Activated naive CD4-positive, alpha-beta T cell treated with anti-CD3 and anti-CD28 coated beads, Interleukin-2, amount 10 ng/mL, durations not matched to agents 7 days and 5 days (primary cell): ENCODE measurements at regions not wholly inside any gene's neighbourhood (a gene's known extent, or its start where the extent isn't known, plus 50 kb on each side); places are given as distances from the start of the nearest gene placed in this dataset.

Experiments
- CTCF ChIA-PET: fragments of 350-600 bp; sonication (Branson Sonifier 250); formaldehyde crosslinking; loops from one replicate; lab custom pipeline; 2021; ENCODE audit warnings: antibody characterized with exemption; lab: Charles Lee
- DNase-seq: peaks from one replicate; pipeline ENCODE4 v3.0.0-alpha.2; 2020
- H3K27ac Mint-ChIP-seq: one replicate; pipeline ENCODE4 v1.8.0; 2021; ENCODE audit warnings: mild to moderate bottlenecking, moderate library complexity, mixed read lengths
- H3K27me3 Mint-ChIP-seq: one replicate; pipeline ENCODE4 v1.8.0; 2021; ENCODE audit warnings: mild to moderate bottlenecking, mixed read lengths
- H3K36me3 Mint-ChIP-seq: one replicate; pipeline ENCODE4 v1.8.0; 2021; ENCODE audit warnings: mixed read lengths
- H3K4me1 Mint-ChIP-seq: one replicate; pipeline ENCODE4 v1.8.0; 2021; ENCODE audit warnings: mixed read lengths
- H3K4me3 Mint-ChIP-seq: one replicate; pipeline ENCODE4 v1.8.0; 2021; ENCODE audit warnings: mild to moderate bottlenecking, moderate library complexity, mixed read lengths
- H3K9me3 Mint-ChIP-seq: one replicate; pipeline ENCODE4 v1.8.0; 2021; ENCODE audit warnings: mixed read lengths

DNA sequence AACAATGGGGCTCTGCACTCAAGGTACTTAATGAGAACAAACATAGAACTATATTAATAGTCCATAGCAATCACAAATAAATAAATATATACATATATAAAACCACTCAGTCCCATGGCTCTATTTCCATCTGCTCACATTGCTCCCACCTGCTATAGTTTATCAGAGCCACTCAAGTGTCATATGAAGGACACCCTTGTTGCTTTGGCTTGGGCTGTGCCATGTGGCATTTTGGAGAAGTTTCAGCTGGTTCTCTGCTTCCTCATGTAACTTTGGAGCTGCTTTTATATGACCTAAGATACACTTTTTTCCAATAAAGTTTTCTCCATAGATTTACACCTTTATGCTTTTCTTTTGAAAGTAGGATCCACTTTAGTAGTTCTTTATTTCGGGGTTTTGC lies 126.4 kb downstream of the KCNJ2 start:
- Mint-ChIP-seq H3K4me3 (no peak overlapping the region), H3K27me3 (no peaks in the 10 kb centered on the region), H3K27ac (no peak overlapping the region), H3K4me1 (no peaks in the 10 kb centered on the region), H3K9me3 (peaks cover 9% of the 10 kb centered on the region), H3K36me3 (no peaks in the 10 kb centered on the region)
- no peak for DNase-seq
- CTCF ChIA-PET: no interaction called here

DNA sequence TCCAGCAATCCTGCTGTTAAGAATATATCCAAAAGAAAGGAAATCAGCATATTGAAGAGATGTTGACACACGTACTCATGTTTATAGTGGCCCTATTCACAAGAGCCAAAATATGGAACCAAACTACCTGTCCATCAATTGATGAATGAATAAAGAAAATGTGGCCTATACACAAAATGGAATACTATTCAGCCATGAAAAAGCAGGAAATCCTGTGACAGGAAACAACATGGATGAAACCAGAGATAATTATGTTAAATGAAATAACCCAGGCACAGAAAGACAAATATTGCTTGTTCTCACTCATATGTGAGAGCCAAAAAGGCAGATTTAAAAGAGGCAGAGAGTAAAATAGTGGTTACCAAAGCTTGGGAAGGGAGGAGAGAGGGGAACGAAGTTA lies 127.1 kb downstream of the KCNJ2 start:
- no peak overlapping the region for H3K4me3 Mint-ChIP-seq
- no peaks in the 10 kb centered on the region for H3K36me3 Mint-ChIP-seq
- DNase-seq: no peak
- H3K27me3 Mint-ChIP-seq: no peaks in the 10 kb centered on the region
- H3K27ac Mint-ChIP-seq: no peak overlapping the region
- peaks cover 9% of the 10 kb centered on the region for H3K9me3 Mint-ChIP-seq
- H3K4me1 Mint-ChIP-seq: no peaks in the 10 kb centered on the region
- CTCF ChIA-PET: no interaction called here

DNA sequence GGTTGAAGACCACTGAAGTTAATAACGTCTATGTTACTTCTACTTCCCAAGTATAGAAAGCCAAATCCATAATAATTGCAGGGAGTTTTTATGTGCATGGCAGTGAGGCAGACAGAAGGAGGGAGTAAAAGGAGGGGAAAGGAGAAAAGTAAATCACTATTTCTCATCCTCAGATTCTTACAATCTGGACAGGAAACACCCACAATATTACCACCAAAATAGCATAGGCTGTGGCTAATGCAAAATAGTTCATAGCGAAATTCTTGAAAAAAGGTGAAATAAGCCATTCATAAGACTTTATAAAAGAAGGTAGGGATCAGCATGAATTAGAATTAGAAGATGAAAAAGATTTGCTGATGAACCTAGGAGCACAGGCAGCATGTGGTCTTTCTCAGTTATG lies 128.1 kb downstream of the KCNJ2 start:
- Mint-ChIP-seq H3K27ac (no peak overlapping the region), H3K9me3 (peaks cover 9% of the 10 kb centered on the region), H3K4me1 (no peaks in the 10 kb centered on the region), H3K4me3 (no peak overlapping the region), H3K27me3 (no peaks in the 10 kb centered on the region), H3K36me3 (no peaks in the 10 kb centered on the region)
- CTCF ChIA-PET: no interaction called here
- no peak for DNase-seq

DNA sequence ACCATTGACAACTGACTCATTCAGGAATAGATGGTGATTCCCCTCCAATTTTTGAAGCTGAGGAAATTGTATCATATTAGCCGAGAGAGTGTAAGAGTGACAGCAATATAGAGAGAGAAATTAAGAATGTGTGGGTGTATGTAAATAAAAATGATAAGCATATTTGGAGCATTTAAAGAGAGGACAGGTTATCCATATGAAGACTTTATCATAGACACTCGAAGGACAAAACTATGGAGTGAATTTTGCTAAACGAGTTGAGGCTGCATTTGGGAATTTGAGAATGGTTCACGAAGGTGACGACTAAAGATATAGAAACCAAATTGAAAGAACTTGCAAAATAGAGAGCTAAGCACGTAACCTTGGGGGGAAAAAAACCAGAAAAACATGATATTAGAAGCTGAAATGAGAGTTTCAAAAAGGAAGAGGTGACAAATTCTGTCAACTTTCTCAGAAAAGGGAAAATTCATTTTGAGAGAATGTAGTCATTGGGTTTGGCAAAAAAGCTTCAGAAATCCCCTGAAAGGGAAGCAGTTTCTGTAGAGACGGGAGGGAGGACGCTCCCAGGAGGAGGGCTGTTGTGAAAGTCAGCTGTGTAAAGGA lies 129.7 kb downstream of the KCNJ2 start:
- no peak overlapping the region for H3K4me3 Mint-ChIP-seq
- H3K27ac Mint-ChIP-seq: no peak overlapping the region
- H3K27me3 Mint-ChIP-seq: no peaks in the 10 kb centered on the region
- H3K4me1 Mint-ChIP-seq: no peaks in the 10 kb centered on the region
- DNase-seq: no peak
- peaks cover 8% of the 10 kb centered on the region for H3K9me3 Mint-ChIP-seq
- H3K36me3 Mint-ChIP-seq: no peaks in the 10 kb centered on the region
- CTCF ChIA-PET: no interaction called here

DNA sequence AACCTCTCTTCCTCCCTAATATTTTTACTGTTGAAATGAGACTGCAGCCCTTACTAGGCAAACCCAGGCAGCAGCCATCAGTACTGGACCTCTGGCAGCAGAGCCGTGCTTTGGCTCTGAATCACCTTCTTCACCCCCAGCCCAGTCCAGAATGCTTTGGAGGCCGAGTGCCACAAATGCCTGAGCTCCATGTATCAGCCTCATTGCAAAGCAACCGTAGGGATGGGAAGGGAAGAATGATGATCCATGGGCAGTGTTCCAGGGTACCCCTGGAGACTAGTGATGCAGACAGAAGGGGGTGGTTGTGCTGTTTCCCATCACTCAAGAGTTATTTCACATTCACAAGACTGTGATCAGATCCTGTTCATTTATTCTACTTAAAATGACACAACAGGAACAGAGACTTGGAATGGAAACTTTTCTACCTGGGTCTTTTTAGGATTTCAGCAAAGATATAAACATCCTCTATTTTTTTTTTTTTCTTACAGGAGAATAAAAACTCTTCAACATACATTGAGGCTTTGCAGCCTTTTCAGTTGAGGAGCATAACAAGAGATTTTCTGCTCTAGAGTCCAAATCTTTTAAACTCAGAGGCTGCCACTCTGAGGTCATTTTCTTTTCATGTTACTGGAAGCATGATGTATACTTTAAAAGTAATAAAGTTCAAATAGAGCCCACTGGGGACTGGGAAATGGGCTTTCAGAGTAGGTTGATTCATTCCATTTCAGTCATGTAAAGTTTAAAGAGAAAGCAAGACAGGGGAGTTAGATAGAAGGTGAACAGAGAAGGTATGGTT lies 138.3 kb downstream of the KCNJ2 start:
- no peaks in the 10 kb centered on the region for H3K4me1 Mint-ChIP-seq
- no peak overlapping the region for H3K4me3 Mint-ChIP-seq
- no peaks in the 10 kb centered on the region for H3K36me3 Mint-ChIP-seq
- H3K9me3 Mint-ChIP-seq: peaks cover 5% of the 10 kb centered on the region
- CTCF ChIA-PET: no interaction called here
- H3K27me3 Mint-ChIP-seq: no peaks in the 10 kb centered on the region
- H3K27ac Mint-ChIP-seq: no peak overlapping the region
- no peak for DNase-seq

DNA sequence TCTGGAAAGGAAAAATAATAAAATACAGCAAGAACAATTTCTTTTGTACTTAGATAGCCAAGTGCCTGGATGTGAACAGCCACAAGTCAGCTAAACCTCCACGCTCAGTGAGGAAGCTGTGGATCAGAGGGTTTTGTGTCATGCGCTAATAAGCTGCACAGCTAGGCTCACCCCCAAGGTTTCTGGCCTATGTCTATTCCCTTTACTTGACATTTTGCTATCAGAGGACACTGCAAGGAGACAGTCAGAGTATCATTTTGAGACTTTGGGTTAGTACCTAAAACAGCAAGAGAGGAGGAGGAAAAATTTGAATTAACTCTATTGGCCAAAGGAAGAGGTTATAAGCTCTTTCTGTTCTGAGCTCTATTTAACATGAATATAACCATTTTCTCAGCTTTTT lies 139.3 kb downstream of the KCNJ2 start:
- H3K27ac Mint-ChIP-seq: no peak overlapping the region
- no peaks in the 10 kb centered on the region for H3K27me3 Mint-ChIP-seq
- H3K36me3 Mint-ChIP-seq: no peaks in the 10 kb centered on the region
- CTCF ChIA-PET: interaction anchor here (0.6 to 0.7 kb wide), 2 partner anchors 54 to 661 kb away, joined by 3 to 4 read pairs; no protein-coding TSS in a partner anchor
- no peak for DNase-seq
- peaks cover 5% of the 10 kb centered on the region for H3K9me3 Mint-ChIP-seq
- H3K4me1 Mint-ChIP-seq: no peaks in the 10 kb centered on the region
- H3K4me3 Mint-ChIP-seq: no peak overlapping the region

DNA sequence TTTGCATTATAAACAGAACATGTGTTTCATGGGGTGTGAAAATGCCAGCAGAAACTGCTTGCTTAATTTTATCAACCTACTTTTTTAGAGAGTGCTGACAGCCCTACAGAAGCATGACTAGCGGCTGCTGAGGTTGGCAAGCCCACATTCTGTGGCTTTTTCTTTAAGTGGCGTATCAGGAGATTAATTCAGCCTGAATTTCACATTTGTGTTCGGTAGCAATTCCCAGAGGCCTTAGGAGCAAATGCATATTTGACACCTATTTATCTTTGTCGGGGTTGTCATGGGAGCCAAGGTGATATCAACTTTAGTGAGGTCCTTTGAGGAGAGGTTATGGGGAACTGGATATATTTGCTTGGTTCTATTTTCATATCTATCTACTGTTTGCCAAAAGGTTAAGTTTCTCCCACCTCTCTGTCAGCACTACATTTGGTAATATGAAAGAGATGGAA lies 140.9 kb downstream of the KCNJ2 start:
- Mint-ChIP-seq H3K27me3 (no peaks in the 10 kb centered on the region), H3K9me3 (peaks cover 5% of the 10 kb centered on the region), H3K36me3 (no peaks in the 10 kb centered on the region), H3K4me1 (no peaks in the 10 kb centered on the region), H3K4me3 (no peak overlapping the region), H3K27ac (no peak overlapping the region)
- DNase-seq: no peak
- CTCF ChIA-PET: no interaction called here

DNA sequence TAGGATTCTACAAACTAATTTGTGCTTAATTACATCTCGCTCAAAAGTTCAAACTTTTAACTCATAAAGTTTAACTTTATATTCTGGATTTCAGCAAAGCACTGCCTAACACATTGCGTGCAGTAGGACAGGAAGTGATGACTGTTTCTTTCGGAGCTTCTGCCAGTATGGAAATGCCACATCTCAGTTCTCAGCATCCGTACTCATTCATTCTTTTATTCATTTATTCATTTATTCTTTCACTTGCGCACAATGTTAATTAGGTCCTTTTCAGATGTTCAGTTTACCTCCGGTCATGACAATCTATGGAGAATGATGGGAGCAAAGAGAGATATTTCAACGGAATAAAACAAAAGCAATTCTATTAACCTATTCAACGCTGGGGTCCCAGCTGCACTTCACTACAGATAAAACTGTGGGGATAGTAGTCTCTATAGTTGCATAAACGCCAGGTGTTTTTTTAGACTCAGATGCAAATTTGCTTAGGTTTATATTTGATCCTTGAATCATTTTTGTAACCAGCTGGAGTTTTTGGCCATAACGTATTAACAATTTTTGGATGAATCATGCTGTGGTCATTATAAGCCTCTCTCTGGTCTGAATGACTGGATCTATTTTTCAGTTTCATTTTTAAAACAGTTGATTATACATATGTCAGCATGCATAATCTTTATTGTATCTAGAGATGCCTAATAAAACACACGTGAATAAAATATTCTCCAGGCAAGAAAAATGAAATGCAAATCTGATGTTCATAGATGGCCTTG lies 143.9 kb downstream of the KCNJ2 start:
- CTCF ChIA-PET: no interaction called here
- no peak overlapping the region for H3K27ac Mint-ChIP-seq
- no peaks in the 10 kb centered on the region for H3K4me1 Mint-ChIP-seq
- H3K27me3 Mint-ChIP-seq: no peaks in the 10 kb centered on the region
- H3K4me3 Mint-ChIP-seq: no peak overlapping the region
- peaks cover 5% of the 10 kb centered on the region for H3K9me3 Mint-ChIP-seq
- no peak for DNase-seq
- H3K36me3 Mint-ChIP-seq: no peaks in the 10 kb centered on the region

DNA sequence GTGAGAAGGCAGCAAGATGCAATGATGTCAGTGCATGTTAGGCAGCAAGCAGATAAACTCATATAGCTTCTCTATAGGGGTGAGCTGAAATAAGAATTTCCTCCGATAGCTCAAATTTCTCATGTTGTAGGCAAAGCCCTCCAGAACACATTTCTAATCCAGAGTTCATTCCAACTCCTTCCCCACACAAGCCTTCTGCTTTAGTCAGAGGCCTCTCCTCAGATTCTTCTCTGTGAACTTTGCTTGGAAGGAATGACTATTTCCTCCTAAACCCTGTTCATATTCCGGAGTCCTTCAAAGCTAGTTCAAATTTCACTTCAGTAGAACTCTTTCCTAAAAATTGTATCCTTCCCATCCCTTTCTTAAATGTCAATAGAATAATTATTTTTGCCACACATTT lies 144.8 kb downstream of the KCNJ2 start:
- CTCF ChIA-PET: no interaction called here
- peaks cover 7% of the 10 kb centered on the region for H3K9me3 Mint-ChIP-seq
- H3K27me3 Mint-ChIP-seq: no peaks in the 10 kb centered on the region
- no peak overlapping the region for H3K4me3 Mint-ChIP-seq
- H3K27ac Mint-ChIP-seq: no peak overlapping the region
- H3K4me1 Mint-ChIP-seq: no peaks in the 10 kb centered on the region
- no peak for DNase-seq
- H3K36me3 Mint-ChIP-seq: no peaks in the 10 kb centered on the region

DNA sequence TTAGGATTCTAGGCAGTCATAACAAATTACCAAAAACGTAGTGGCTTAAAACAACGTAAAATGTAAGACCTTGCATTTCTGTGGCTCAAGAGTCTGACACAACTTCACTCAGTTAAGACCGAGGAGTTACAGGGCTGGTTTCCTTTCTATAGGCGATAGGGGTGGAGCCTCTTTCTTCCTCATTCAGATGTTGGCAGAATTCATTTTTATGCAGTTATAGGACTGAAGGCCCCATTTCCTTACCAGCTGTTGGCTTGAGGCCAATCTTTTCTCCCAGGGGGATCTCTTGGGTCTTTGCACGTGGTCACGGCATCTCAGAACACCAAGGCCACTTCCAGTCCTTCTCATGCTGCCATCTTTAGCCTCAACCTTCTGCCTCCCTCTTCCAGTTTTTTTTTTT lies 145.2 kb downstream of the KCNJ2 start:
- no peaks in the 10 kb centered on the region for H3K4me1 Mint-ChIP-seq
- peaks cover 7% of the 10 kb centered on the region for H3K9me3 Mint-ChIP-seq
- H3K27me3 Mint-ChIP-seq: no peaks in the 10 kb centered on the region
- no peak overlapping the region for H3K4me3 Mint-ChIP-seq
- no peak overlapping the region for H3K27ac Mint-ChIP-seq
- CTCF ChIA-PET: no interaction called here
- DNase-seq: no peak
- no peaks in the 10 kb centered on the region for H3K36me3 Mint-ChIP-seq

DNA sequence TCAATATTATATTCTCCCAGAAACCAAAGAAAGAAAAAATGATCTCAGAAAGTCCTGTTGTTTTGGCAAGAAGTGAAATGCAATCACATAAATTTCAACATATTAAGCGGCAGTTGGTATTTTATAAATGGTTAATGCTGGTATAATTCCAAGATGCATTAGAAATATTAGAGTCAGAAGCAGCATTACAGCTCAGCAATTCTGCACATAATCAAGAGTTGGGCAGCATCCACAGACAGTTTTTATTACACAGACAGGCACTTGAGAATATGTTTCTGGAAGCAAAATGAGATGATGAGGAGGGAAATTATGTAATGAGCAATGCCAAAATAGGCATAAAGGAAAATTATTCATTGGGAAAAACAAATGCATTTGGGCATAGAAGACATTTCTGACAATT lies 148.1 kb downstream of the KCNJ2 start:
- DNase-seq: no peak
- Mint-ChIP-seq H3K27me3 (no peaks in the 10 kb centered on the region), H3K4me3 (no peak overlapping the region), H3K9me3 (peaks cover 3% of the 10 kb centered on the region), H3K4me1 (no peaks in the 10 kb centered on the region), H3K36me3 (no peaks in the 10 kb centered on the region), H3K27ac (no peak overlapping the region)
- CTCF ChIA-PET: no interaction called here

DNA sequence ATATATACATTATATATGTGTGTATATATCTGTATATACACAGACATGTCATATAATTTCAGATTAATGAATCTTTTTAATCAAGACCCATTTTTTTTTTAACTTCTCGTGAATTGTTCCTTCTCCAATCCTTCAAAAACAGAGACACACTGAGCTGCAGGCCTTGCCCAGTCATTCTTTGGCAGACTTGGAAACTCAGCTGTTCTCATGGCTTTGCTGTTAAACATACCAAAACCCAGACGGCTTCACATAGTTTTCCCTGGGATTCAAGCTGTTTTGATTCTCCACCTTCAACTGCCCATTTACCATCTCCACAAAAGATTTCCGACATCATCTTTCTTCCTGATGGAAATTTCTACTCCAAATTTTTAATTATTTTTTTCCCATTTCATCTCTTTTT lies 148.7 kb downstream of the KCNJ2 start:
- CTCF ChIA-PET: no interaction called here
- Mint-ChIP-seq H3K4me1 (no peaks in the 10 kb centered on the region), H3K36me3 (no peaks in the 10 kb centered on the region)

DNA sequence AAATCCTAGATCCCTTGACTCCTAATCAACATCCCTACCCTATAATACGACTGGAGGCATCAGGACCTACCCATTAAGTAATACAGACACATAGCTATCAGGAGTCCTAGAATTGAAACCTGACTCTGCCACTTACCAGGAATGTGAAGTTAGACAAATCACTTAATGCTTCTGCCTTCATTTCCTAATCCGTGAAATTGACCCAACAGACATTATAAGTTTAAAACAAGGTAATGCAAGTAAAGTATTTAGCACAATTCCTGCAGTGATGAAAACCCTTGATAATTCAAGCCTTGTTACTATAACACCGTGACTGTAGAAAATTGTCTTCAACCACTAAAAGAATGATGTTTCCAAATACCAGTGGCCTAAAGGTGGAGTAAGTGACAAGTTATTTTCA lies 150.2 kb downstream of the KCNJ2 start:
- Mint-ChIP-seq H3K36me3 (no peaks in the 10 kb centered on the region), H3K27me3 (no peaks in the 10 kb centered on the region), H3K9me3 (peaks cover 7% of the 10 kb centered on the region), H3K27ac (no peak overlapping the region), H3K4me3 (no peak overlapping the region), H3K4me1 (no peaks in the 10 kb centered on the region)
- DNase-seq: no peak
- CTCF ChIA-PET: no interaction called here

More for the DNA sequence above, 148.7 kb downstream of the KCNJ2 start:
- Mint-ChIP-seq H3K27me3 (no peaks in the 10 kb centered on the region), H3K9me3 (peaks cover 5% of the 10 kb centered on the region), H3K4me3 (no peak overlapping the region), H3K27ac (no peak overlapping the region)
- no peak for DNase-seq

DNA sequence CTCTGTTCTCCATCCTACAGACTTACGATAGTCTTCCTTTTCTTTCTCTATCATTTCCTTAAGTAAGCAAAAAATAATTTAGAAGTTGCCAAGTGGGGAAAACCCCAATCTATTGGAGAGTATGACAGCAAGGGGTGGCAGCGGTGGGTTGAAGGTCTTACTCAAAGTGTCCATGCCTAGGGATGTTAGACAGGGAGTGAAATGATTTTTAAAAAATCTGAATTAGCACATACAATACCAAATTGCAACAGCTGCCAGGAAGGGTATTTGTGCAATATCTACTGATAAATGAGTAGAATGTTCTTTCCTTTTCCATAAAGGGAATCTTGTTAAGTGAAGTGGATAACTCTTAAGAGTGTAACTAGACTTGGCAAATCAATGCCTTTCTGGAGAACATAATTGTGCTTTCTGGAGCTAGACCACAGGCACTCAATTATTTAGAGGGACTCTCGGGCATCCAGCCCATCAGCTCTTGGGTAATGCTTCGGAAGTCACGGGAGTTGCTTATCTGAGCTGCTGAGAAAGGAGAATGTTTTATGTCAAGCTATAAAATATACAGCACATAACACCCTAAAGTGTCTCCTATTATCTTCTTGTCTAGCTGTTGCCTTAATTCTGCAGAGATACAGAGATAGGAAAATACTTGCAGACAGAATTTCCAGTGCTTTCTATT lies 151.5 kb downstream of the KCNJ2 start:
- peaks cover 7% of the 10 kb centered on the region for H3K9me3 Mint-ChIP-seq
- CTCF ChIA-PET: no interaction called here
- H3K27me3 Mint-ChIP-seq: no peaks in the 10 kb centered on the region
- H3K4me1 Mint-ChIP-seq: no peaks in the 10 kb centered on the region
- no peak overlapping the region for H3K4me3 Mint-ChIP-seq
- no peak overlapping the region for H3K27ac Mint-ChIP-seq
- H3K36me3 Mint-ChIP-seq: no peaks in the 10 kb centered on the region
- DNase-seq: no peak
